Hepatocyte (in vitro differentiated cells): ENCODE measurements at regions not wholly inside any gene's neighbourhood (a gene's known extent, or its start where the extent isn't known, plus 50 kb on each side); places are given as distances from the start of the nearest gene placed in this dataset.
"Not testable (repeated sequence)": the region's sequence is repeated elsewhere in the genome, so short reads cannot be mapped to it uniquely, and the experiment has no call there.

ENCODE experiments used
- EZH2 ChIP-seq: fragments of 200-600 bp; sonication (generic); IDR thresholded peaks from 2 replicates; pipeline ENCODE4 v1.6.1; 2016; ENCODE audit warnings: antibody characterized with exemption, mild to moderate bottlenecking, borderline replicate concordance
- EZH2phosphoT487 ChIP-seq: fragments of 200-600 bp; sonication (generic); IDR thresholded peaks from one replicate; pipeline ENCODE4 v1.6.1; 2018; ENCODE audit warnings: antibody characterized with exemption, mild to moderate bottlenecking, low read depth, moderate library complexity; ENCODE audit not compliant: unreplicated experiment, severe bottlenecking
- TF ChIP-seq, protein P1 (sequence below): fragments of 200-600 bp; sonication (generic); IDR thresholded peaks from 2 replicates; pipeline ENCODE4 v1.5.1; 2016; ENCODE audit warnings: antibody characterized with exemption, mild to moderate bottlenecking; ENCODE audit not compliant: poor library complexity

DNA sequence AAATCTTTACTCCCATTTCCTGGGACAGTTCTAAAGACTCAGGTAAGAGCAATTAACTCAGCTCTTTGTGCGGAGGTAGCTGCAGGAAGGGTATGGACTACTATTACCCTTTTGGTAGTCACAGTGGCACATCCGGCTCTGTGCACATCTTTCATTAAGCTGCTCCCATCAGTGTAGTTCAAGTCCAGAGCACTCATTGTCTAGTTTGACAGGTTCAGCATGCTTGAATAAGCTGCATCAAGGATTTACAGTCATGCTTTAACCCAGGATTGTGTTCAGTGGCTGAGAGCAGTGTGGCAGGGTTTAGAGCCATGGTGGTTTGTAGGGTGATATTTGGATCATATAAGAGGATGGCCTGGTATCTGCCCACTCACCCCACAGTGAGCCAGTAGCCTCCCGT, 478.4 kb upstream of the NDN start:
- TF ChIP-seq, protein P1, sequence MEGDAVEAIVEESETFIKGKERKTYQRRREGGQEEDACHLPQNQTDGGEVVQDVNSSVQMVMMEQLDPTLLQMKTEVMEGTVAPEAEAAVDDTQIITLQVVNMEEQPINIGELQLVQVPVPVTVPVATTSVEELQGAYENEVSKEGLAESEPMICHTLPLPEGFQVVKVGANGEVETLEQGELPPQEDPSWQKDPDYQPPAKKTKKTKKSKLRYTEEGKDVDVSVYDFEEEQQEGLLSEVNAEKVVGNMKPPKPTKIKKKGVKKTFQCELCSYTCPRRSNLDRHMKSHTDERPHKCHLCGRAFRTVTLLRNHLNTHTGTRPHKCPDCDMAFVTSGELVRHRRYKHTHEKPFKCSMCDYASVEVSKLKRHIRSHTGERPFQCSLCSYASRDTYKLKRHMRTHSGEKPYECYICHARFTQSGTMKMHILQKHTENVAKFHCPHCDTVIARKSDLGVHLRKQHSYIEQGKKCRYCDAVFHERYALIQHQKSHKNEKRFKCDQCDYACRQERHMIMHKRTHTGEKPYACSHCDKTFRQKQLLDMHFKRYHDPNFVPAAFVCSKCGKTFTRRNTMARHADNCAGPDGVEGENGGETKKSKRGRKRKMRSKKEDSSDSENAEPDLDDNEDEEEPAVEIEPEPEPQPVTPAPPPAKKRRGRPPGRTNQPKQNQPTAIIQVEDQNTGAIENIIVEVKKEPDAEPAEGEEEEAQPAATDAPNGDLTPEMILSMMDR: not testable (repeated sequence)
- TF ChIP-seq EZH2, EZH2phosphoT487: not testable (repeated sequence)
